GM12878 (cell line): ENCODE measurements at regions not wholly inside any gene's neighbourhood (a gene's known extent, or its start where the extent isn't known, plus 50 kb on each side); places are given as distances from the start of the nearest gene placed in this dataset.

Source experiments
- ATAC-seq: fragments of 200-7000 bp; cut with Tn5 transposase; 3 replicates; pipeline ENCODE4 v1.9.1; 2020; ENCODE audit warnings: mild to moderate bottlenecking, moderate library complexity
- BruUV-seq: library from RNA; stranded (reverse); fragments of 400-500 nt; replicated peaks from 2 replicates; lab custom pipeline; 2021; lab: Mats Ljungman, UMichigan
- CTCF ChIA-PET: fragments of 300-600 bp; sonication (Branson Sonifier 250); formaldehyde crosslinking; extraction: SDS; loops from one replicate; lab custom pipeline; 2021; ENCODE audit warnings: inconsistent platforms; lab: Yijun Ruan, JAX
- POLR2A ChIA-PET: fragments of 350-600 bp; formaldehyde crosslinking; extraction: SDS; loops from one replicate; lab custom pipeline; 2021; ENCODE audit warnings: inconsistent platforms; lab: Charles Lee
- RAD21 ChIA-PET: fragments of 300-600 bp; sonication (Branson Sonifier 250); formaldehyde crosslinking; loops from one replicate; lab custom pipeline; 2023; ENCODE audit warnings: antibody characterized with exemption; ENCODE audit not compliant: unreplicated experiment; lab: Charles Lee
- SMC1A ChIA-PET: fragments of 300-600 bp; sonication (Branson Sonifier 250); formaldehyde crosslinking; loops from one replicate; lab custom pipeline; 2023; ENCODE audit not compliant: unreplicated experiment, uncharacterized antibody; lab: Charles Lee
- DNase-seq: peaks from one replicate; pipeline ENCODE4 v3.0.0-alpha.2; 2011; ENCODE audit warnings: low read depth, low spot score
- FAIRE-seq: peaks from 3 replicates; lab custom pipeline; 2011; peaks lifted over from hg19 to GRCh38; lab: Jason Lieb, UNC
- H2AFZ ChIP-seq: 2 replicates; pipeline ENCODE4 v1.6.0; 2011; ENCODE audit warnings: low read depth, low read length, control low read depth; ENCODE audit not compliant: control insufficient read depth
- H3K27ac ChIP-seq: 2 replicates; pipeline ENCODE4 v1.5.1; 2011; ENCODE audit warnings: control low read depth; ENCODE audit not compliant: control insufficient read depth, insufficient read depth
- H3K27me3 ChIP-seq, 2 experiments: replicated peaks in 1 of 2; 2 replicates each; pipeline versions ENCODE4 v1.6.0 to v1.6.1; 2011; ENCODE audit warnings: low read length in 1 of 2; ENCODE audit not compliant: control insufficient read depth in 2 of 2, insufficient read depth in 2 of 2
- H3K36me3 ChIP-seq, 2 experiments: 2 replicates each; pipeline ENCODE4 v1.5.1; 2011; ENCODE audit warnings: low read length in 1 of 2; ENCODE audit not compliant: control insufficient read depth in 2 of 2, insufficient read depth in 2 of 2
- H3K4me1 ChIP-seq: 2 replicates; pipeline ENCODE4 v1.6.1; 2011; ENCODE audit warnings: mild to moderate bottlenecking, low read length, moderate library complexity, mixed read lengths; ENCODE audit not compliant: control insufficient read depth, insufficient read depth
- H3K4me2 ChIP-seq: 2 replicates; pipeline ENCODE4 v1.6.0; 2011; ENCODE audit warnings: control low read depth; ENCODE audit not compliant: control insufficient read depth, insufficient read depth
- H3K4me3 ChIP-seq: fragments of 200-600 bp; sonication (generic); 2 replicates; pipeline ENCODE4 v1.5.1; 2016
- H3K79me2 ChIP-seq: 2 replicates; pipeline ENCODE4 v1.6.0; 2011; ENCODE audit warnings: low read length; ENCODE audit not compliant: control insufficient read depth, insufficient read depth
- H3K9ac ChIP-seq: 2 replicates; pipeline ENCODE4 v1.8.0; 2011; ENCODE audit warnings: low read length, control low read depth, mixed read lengths; ENCODE audit not compliant: control insufficient read depth, insufficient read depth
- H3K9me3 ChIP-seq: replicated peaks from 3 replicates; pipeline ENCODE4 v1.5.1; 2011; ENCODE audit warnings: mild to moderate bottlenecking, low read length; ENCODE audit not compliant: control insufficient read depth, insufficient read depth
- H4K20me1 ChIP-seq: 2 replicates; pipeline ENCODE4 v1.6.0; 2011; ENCODE audit not compliant: control insufficient read depth, insufficient read depth
- EGR1 ChIP-seq, 2 experiments: IDR thresholded peaks; 1 replicate in 1 of 2; 2 replicates in 1 of 2; pipeline ENCODE4 v1.6.1; 2011 to 2012; ENCODE audit warnings: low read depth in 2 of 2, low read length in 2 of 2, borderline replicate concordance in 1 of 2, mild to moderate bottlenecking in 1 of 2, moderate library complexity in 1 of 2
- JUNB ChIP-seq: IDR thresholded peaks from 2 replicates; pipeline ENCODE4 v1.6.1; 2016; ENCODE audit warnings: antibody characterized with exemption, mild to moderate bottlenecking
- RELA ChIP-seq: fragments of 450-650 bp; IDR thresholded peaks from 2 replicates; pipeline ENCODE4 v1.8.0; 2014; ENCODE audit warnings: borderline replicate concordance; ENCODE audit not compliant: partially characterized antibody
- SUPT20H ChIP-seq: IDR thresholded peaks from 2 replicates; pipeline ENCODE4 v1.6.1; 2011; ENCODE audit warnings: low read depth, mild to moderate bottlenecking, low read length, moderate library complexity, borderline replicate concordance; ENCODE audit not compliant: control insufficient read depth
- TCF12 ChIP-seq: IDR thresholded peaks from 2 replicates; pipeline ENCODE4 v1.6.1; 2011; ENCODE audit warnings: low read depth, mild to moderate bottlenecking, low read length
- YBX1 ChIP-seq: fragments of 450-650 bp; IDR thresholded peaks from 2 replicates; pipeline ENCODE4 v1.6.1; 2016; ENCODE audit warnings: antibody characterized with exemption
- WGBS: methylation state at CpG from one replicate; pipeline ENCODE4 v1.1.6; 2016; ENCODE audit warnings: low lambda C conversion rate; ENCODE audit not compliant: insufficient replicate concordance, insufficient coverage; ENCODE audit errors: missing lambda C conversion rate; 5-methylcytosine and 5-hydroxymethylcytosine counted together
- in situ Hi-C: fragments of 300-500 bp; cut with MboI; formaldehyde crosslinking; loops from 9 replicates; pipeline ENCODE4 v1.14.3; 2018; ENCODE audit warnings: mixed read lengths
- intact Hi-C: fragments of 100-400 bp; cut with micrococcal nuclease; formaldehyde crosslinking; loops from one replicate; pipeline ENCODE4 v1.14.2; 2022; ENCODE audit not compliant: unreplicated experiment

GRCh38 chr6:139856562-139856961 is 482.1 kb upstream of the CITED2 start (continued):
- no peak for TF ChIP-seq JUNB

- no peak overlapping the region for H2AFZ ChIP-seq
- intact Hi-C loops: no loop called here
- RAD21 ChIA-PET: interaction anchor here (0.9 to 2.4 kb wide), 3 partner anchors 9 to 13 kb away, joined by 3 to 5 read pairs (median 3); no protein-coding TSS in a partner anchor
- DNase-seq: no peak
- ATAC-seq: no peak
- TF ChIP-seq TCF12 (no peak), SUPT20H (no peak), RELA (no peak), YBX1 (no peak), EGR1 (IDR thresholded peaks at IDR 0.05; ENCODE audit: borderline replicate concordance in 1 of 2, low read depth in 2 of 2, low read length in 2 of 2) (no peak)
- TF ChIP-seq, all 136 proteins: peak for 0
- Histone ChIP-seq H3K36me3 (no peaks in the 10 kb centered on the region), H3K4me2 (no peak overlapping the region), H4K20me1 (no peaks in the 10 kb centered on the region), H3K4me3 (no peak overlapping the region), H3K27me3 (no peaks in the 10 kb centered on the region), H3K27ac (no peak overlapping the region), H3K9me3 (no peaks in the 10 kb centered on the region), H3K79me2 (no peaks in the 10 kb centered on the region), H3K9ac (no peak overlapping the region), H3K4me1 (no peaks in the 10 kb centered on the region)
- ChIA-PET POLR2A (no interaction called here), CTCF (interaction anchor here (0.6 to 1.9 kb wide), 7 partner anchors 8 to 637 kb away, joined by 3 to 7 read pairs (median 3); no protein-coding TSS in a partner anchor), SMC1A (interaction anchor here (0.7 to 3.6 kb wide), 9 partner anchors 8 to 486 kb away, joined by 3 to 24 read pairs (median 5); no protein-coding TSS in a partner anchor)
- BruUV-seq: no TSS peak
- FAIRE-seq: no peak
- in situ Hi-C loops: no loop called here
- WGBS: 41% methylated on average over 3 of the region's 3 CpGs
Measured at GRCh38 chr6:139855671-139856311, 481.3 kb upstream of the CITED2 start.
